ENCODE measurements at regions not wholly inside any gene's neighbourhood (a gene's known extent, or its start where the extent isn't known, plus 50 kb on each side); places are given as distances from the start of the nearest gene placed in this dataset.

GRCh38 chr22:27405672-27406388 lies 395.7 kb downstream of the MN1 start:
- peak; percentile 78 for DNase-seq

- DNase-seq: no peak
Observed at GRCh38 chr22:27406389-27406861, 395.1 kb downstream of the MN1 start.

GRCh38 chr22:27407369-27407985 lies 394.1 kb downstream of the MN1 start:
- no peak for DNase-seq

- DNase-seq: no peak
Observed at GRCh38 chr22:27408068-27408467, 393.5 kb downstream of the MN1 start.

GRCh38 chr22:27409299-27409698 lies 392.3 kb downstream of the MN1 start:
- no peak for DNase-seq

GRCh38 chr22:27412866-27413445 lies 388.6 kb downstream of the MN1 start:
- DNase-seq: no peak

GRCh38 chr22:27413702-27414101 lies 387.9 kb downstream of the MN1 start:
- no peak for DNase-seq

GRCh38 chr22:27416511-27417420 lies 384.8 kb downstream of the MN1 start:
- DNase-seq: no peak

GRCh38 chr22:27417421-27417814 lies 384.1 kb downstream of the MN1 start:
- DNase-seq: no peak

GRCh38 chr22:27418261-27418660 lies 383.3 kb downstream of the MN1 start:
- no peak for DNase-seq

GRCh38 chr22:27419473-27419872 lies 382.1 kb downstream of the MN1 start:
- no peak for DNase-seq

- no peak for DNase-seq
Observed at GRCh38 chr22:27420195-27420816, 381.2 kb downstream of the MN1 start.

- DNase-seq: no peak
Observed at GRCh38 chr22:27420817-27421361, 380.7 kb downstream of the MN1 start.

GRCh38 chr22:27422442-27422841 lies 379.1 kb downstream of the MN1 start:
- DNase-seq: no peak

- DNase-seq: no peak
Observed at GRCh38 chr22:27424319-27424718, 377.2 kb downstream of the MN1 start.

- no peak for DNase-seq
Observed at GRCh38 chr22:27429476-27429875, 372.1 kb downstream of the MN1 start.

- DNase-seq: no peak
Observed at GRCh38 chr22:27431081-27431480, 370.5 kb downstream of the MN1 start.

- DNase-seq: no peak
Observed at GRCh38 chr22:27431896-27432295, 369.7 kb downstream of the MN1 start.

- no peak for DNase-seq
Observed at GRCh38 chr22:27433099-27433498, 368.5 kb downstream of the MN1 start.

GRCh38 chr22:27433585-27434190 lies 367.9 kb downstream of the MN1 start:
- no peak for DNase-seq

- no peak for DNase-seq
Observed at GRCh38 chr22:27434898-27435297, 366.7 kb downstream of the MN1 start.
